GM18870 (cell line): ENCODE measurements at regions not wholly inside any gene's neighbourhood (a gene's known extent, or its start where the extent isn't known, plus 50 kb on each side); places are given as distances from the start of the nearest gene placed in this dataset.
"Not testable (repeated sequence)": the region's sequence is repeated elsewhere in the genome, so short reads cannot be mapped to it uniquely, and the experiment has no call there.

ENCODE experiments used
- ATAC-seq: cut with Tn5 transposase; IDR thresholded peaks from one replicate; pipeline ENCODE4 v1.9.1; 2021; ENCODE audit warnings: moderate library complexity; ENCODE audit not compliant: unreplicated experiment

DNA sequence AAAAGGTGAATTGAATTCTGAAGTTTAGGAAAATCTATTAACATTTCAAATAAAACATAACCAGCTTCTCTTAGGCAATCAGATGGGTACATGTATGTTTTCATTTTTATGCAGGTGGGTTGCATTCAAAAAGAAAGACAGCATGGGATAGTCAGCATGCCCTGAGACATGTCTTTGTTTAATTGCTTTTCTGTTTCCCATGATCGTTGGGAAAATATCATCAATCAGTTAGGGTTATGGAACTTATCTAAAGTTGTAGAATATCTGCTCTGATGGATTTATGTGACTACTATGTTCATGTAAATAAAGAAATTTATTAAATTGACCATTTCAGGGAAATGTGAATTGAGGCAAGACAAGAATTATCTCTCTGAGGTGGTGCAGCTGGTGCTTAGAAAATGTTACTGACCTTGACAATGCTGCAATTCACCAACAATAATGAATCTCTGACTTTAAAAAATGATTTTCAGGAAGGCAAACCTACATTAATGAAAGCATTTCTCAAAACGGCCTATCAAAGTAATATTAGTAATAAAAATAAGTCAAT is 112.7 kb downstream of the RFPL4B start:
- no peak for ATAC-seq

- ATAC-seq, result no peak
Measured at GRCh38 chr6:112464901-112465665, 118.0 kb downstream of the RFPL4B start.

GRCh38 chr6:112466373-112467151 is 119.4 kb downstream of the RFPL4B start:
- peak; percentile 86 for ATAC-seq

DNA sequence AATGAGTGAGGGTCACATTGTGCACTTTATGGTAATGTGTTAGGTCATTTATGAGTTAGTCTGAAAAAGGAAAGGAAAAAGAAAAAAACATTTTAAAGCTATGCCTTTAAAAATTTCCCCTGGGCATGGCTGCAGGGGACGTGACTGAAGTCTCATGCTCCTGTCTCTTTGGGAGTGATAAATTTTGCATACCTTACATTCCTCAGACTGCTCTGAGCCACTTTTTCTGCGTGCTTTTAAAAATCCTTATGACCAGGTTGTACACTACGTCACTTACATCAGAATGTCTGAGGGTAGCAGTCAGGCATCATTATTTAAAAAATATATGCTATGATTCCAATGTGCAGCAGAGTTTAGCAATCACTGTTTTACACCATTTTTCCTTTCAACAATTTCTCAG is 121.2 kb downstream of the RFPL4B start:
- ATAC-seq, result no peak

DNA sequence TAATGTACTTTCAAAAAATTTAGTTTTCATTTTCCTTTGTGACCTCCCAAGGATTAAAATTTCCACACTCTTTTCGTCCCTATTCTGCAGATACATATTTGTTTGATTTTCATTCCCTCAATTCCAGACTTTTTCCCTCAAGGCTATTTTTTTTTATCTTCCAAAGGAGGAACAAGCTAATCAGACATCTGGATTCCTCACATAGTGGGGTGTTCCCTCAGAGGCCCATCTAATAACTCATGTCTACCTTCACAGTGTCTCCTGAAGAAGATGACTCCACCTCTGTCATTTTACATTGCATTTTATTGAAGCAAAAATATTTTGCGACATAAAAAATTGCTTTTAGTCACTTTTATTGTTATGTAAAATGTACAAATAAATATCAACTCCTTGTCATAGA is 122.2 kb downstream of the RFPL4B start:
- no peak for ATAC-seq

- no peak for ATAC-seq
Measured at GRCh38 chr6:112470376-112470775, 123.2 kb downstream of the RFPL4B start.

DNA sequence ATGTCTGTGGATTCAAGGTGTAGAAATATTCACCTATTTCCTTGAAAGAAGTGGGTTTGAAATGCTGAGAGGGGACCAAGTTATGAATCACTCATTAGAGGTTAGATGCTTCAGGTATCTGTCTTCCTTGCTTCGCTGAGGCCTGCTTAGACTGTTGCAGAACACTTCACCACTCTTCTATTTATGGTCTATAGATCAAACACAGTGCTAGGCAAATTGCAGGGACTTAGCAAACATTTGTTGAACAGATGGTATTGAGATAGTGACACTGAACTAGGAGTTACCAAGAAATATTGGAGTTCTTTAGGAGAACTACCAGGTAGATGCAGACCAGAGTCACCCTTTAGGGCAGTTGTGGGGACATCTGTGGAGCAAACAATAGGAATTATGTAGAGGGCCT is 123.8 kb downstream of the RFPL4B start:
- ATAC-seq, result no peak

- ATAC-seq, result no peak
Measured at GRCh38 chr6:112475083-112475482, 128.0 kb downstream of the RFPL4B start.

GRCh38 chr6:112477125-112477524 is 130.0 kb downstream of the RFPL4B start:
- no peak for ATAC-seq

DNA sequence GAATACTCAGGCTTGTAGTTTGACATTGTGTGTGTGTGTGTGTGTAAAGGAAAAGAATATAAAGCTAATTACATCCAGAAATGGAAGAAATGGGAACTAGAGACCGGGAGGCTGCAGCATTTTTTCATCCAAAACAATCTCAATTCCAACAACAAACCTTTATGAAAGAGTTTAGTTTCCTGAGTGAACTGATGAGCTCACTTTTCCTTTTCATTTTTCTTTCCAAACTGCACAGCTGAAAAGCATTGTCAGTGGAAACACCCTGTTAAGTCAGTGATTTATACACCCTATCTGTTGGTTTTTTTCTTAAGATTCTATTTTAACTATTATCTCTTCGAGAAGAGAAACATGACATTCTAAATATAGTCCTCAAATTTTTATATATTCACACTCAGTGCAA is 130.9 kb downstream of the RFPL4B start:
- no peak for ATAC-seq

GRCh38 chr6:112479975-112480374 is 132.8 kb downstream of the RFPL4B start:
- not testable (repeated sequence) for ATAC-seq

- no peak for ATAC-seq
Measured at GRCh38 chr6:112480553-112480952, 133.4 kb downstream of the RFPL4B start.

- no peak for ATAC-seq
Measured at GRCh38 chr6:112481211-112481610, 134.1 kb downstream of the RFPL4B start.

GRCh38 chr6:112482373-112482772 is 135.2 kb downstream of the RFPL4B start:
- ATAC-seq, result no peak

DNA sequence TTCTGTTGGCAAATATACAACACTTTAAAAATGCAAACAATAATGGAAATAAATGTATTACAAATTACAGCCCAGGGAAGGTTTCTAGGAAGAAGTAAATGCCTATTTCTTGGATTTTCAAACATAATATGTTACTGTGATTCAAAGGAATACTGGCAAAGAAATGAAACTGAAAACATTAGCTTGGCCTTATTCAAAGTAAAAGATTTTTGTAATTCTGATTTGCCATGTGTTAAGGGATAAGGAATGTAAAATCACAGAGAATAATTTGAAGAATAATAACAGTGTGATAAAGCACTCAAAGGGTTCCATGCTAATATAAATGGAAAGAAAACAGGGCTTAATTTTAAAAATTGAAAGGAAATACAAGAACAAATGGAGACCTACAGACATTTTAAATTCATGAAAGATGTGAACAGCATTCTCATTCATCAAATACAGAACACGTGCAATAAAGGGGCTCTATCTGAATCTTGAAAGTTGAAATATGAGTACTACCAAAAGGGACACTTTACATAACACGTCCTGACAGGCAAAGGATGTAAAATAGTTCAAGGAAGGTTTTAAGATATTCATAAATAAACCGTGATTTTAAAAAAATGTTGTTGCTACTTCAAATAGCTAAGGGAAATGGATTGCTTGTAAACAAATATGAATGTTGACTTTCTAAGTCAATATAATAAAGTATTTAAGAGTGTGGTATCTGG is 138.1 kb downstream of the RFPL4B start:
- no peak for ATAC-seq

DNA sequence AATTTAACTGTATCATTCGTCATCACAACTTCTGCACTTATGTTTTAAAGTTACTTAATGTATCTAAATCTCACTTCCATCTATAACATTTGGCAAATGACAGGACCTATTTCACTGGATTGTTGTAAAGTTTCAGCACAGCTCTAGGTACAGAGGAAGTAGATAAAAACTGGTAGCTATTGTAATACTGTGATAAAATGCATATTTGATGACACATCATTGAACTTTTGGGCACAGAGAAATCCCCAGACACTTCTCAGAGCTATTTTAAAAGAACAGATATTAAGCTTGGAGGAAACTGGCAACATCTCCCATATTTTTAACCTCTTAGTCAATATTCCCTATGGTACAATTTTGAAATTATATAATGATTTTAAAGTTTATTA is 138.7 kb downstream of the RFPL4B start:
- ATAC-seq, result no peak

GRCh38 chr6:112486454-112486853 is 139.3 kb downstream of the RFPL4B start:
- ATAC-seq, result no peak

DNA sequence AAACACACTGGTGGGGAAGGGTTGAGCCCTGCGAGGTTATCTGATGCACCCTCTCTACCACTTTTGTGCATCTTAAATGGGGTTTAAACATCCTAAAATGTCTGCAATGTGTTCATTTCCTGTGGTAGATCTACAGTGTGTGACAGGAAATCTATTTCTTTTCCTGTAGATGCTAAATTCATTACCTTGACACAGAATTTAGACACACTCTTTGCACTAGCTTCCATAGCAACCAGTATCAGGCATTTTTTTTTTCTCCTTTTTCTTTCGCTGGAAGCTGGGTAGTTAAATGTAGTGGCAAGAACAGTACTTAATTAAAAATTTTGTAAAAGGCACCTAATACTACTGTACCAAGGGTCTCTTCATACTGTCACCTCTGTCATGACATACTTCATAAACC is 141.1 kb downstream of the RFPL4B start:
- ATAC-seq, result no peak

DNA sequence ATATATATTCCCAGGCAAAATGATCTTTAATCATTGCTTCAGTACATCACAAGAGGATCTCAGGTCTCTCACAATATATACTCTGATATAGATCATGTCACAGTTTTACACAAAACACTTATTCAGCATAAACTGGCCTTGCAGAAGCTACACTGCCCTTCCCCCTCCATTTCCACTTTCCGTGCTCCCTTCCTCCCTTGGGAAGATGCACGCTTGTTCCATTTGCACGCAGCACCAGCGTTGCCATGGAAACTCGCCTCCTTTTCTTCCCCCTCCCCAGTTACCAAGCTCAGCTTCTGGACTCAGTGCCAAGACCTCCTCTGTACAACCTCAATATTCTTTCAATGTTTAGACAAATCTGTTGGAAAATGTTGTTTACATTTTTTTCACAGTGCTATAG is 154.6 kb downstream of the RFPL4B start:
- no peak for ATAC-seq

DNA sequence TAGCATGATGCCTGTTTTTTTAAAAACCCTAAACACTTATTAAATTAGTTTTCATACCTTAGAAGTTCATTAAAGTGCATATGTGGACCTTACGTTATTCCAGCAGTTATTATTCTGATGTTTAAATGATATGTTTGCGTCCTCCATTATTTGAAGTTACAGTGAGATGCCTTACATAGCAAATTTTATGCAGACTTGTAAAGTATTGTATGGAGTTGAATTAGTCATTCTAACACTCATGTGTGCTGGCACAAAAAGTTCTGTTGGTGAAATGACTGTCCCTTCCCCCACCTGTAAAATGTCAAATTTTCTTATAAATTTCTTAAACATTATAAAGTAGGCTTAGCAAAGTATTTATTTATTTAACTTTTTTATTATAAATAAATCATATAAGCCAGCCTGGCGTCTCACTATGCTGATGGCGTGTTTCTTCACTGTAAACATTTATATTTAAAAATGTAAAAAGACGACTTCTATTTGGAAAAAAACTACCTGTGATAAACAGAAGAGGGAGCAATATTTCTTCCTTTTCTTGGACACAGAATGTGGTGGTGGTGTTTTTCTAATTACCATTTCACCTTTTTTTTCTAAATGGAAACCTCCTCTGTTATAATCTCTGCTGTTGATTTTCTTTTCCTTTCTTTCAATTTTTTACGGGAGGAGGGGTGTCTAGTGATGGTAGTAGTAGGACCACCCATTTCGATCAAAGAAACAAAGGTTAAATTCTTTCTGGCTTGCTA is 155.4 kb downstream of the RFPL4B start:
- ATAC-seq, result no peak

GRCh38 chr6:112503091-112503596 is 156.0 kb downstream of the RFPL4B start:
- ATAC-seq, result no peak
